HL-60 (cell line): ENCODE measurements at regions not wholly inside any gene's neighbourhood (a gene's known extent, or its start where the extent isn't known, plus 50 kb on each side); places are given as distances from the start of the nearest gene placed in this dataset.

Experiments used
- POLR2AphosphoS5 ChIP-seq: IDR thresholded peaks from 2 replicates; pipeline ENCODE4 v1.6.1; 2012; ENCODE audit warnings: low read depth
- SPI1 ChIP-seq: IDR thresholded peaks from 2 replicates; pipeline ENCODE4 v1.6.1; 2012; ENCODE audit warnings: low read depth, mild to moderate bottlenecking, borderline replicate concordance
- TF ChIP-seq, protein P1 (sequence below): IDR thresholded peaks from 2 replicates; pipeline ENCODE4 v1.6.1; 2012; ENCODE audit warnings: low read depth; ENCODE audit not compliant: insufficient replicate concordance
- TF ChIP-seq, protein P2 (sequence below): IDR thresholded peaks from one replicate; pipeline ENCODE4 v1.5.1; 2011; ENCODE audit warnings: low read length, control low read depth, inconsistent platforms; ENCODE audit not compliant: insufficient read depth

DNA sequence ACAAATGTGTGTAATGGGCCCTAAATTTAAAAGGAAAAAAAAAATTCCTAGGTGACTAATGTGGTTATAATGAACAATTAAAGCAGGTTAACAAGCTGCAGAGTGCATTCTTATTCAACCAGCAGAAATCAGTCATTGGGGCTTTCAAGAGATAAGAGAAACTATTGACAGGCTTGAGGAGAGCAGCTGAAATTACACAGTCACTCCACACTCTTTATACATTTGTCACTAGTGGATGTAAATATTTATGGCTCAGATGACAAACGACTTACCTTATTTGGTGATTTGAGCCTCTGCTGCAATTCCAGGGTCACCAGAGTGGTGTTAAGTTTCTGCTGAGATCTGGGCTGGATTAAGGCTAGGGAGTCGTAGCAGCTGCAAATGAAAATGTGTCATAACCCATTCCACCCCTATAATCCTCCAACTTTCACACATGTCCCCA lies 896.3 kb downstream of the TTLL7 start:
- no peak for TF ChIP-seq POLR2AphosphoS5
- TF ChIP-seq, protein P1, sequence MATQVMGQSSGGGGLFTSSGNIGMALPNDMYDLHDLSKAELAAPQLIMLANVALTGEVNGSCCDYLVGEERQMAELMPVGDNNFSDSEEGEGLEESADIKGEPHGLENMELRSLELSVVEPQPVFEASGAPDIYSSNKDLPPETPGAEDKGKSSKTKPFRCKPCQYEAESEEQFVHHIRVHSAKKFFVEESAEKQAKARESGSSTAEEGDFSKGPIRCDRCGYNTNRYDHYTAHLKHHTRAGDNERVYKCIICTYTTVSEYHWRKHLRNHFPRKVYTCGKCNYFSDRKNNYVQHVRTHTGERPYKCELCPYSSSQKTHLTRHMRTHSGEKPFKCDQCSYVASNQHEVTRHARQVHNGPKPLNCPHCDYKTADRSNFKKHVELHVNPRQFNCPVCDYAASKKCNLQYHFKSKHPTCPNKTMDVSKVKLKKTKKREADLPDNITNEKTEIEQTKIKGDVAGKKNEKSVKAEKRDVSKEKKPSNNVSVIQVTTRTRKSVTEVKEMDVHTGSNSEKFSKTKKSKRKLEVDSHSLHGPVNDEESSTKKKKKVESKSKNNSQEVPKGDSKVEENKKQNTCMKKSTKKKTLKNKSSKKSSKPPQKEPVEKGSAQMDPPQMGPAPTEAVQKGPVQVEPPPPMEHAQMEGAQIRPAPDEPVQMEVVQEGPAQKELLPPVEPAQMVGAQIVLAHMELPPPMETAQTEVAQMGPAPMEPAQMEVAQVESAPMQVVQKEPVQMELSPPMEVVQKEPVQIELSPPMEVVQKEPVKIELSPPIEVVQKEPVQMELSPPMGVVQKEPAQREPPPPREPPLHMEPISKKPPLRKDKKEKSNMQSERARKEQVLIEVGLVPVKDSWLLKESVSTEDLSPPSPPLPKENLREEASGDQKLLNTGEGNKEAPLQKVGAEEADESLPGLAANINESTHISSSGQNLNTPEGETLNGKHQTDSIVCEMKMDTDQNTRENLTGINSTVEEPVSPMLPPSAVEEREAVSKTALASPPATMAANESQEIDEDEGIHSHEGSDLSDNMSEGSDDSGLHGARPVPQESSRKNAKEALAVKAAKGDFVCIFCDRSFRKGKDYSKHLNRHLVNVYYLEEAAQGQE = no peak
- TF ChIP-seq, protein P2, sequence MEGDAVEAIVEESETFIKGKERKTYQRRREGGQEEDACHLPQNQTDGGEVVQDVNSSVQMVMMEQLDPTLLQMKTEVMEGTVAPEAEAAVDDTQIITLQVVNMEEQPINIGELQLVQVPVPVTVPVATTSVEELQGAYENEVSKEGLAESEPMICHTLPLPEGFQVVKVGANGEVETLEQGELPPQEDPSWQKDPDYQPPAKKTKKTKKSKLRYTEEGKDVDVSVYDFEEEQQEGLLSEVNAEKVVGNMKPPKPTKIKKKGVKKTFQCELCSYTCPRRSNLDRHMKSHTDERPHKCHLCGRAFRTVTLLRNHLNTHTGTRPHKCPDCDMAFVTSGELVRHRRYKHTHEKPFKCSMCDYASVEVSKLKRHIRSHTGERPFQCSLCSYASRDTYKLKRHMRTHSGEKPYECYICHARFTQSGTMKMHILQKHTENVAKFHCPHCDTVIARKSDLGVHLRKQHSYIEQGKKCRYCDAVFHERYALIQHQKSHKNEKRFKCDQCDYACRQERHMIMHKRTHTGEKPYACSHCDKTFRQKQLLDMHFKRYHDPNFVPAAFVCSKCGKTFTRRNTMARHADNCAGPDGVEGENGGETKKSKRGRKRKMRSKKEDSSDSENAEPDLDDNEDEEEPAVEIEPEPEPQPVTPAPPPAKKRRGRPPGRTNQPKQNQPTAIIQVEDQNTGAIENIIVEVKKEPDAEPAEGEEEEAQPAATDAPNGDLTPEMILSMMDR = no peak
- TF ChIP-seq SPI1 = no peak
